A549 (cell line): ENCODE measurements at regions not wholly inside any gene's neighbourhood (a gene's known extent, or its start where the extent isn't known, plus 50 kb on each side); places are given as distances from the start of the nearest gene placed in this dataset.

Source experiments
- ATAC-seq, 2 experiments: fragments of 200-7000 bp in 1 of 2; fragments of >200 bp in 1 of 2; cut with Nextera tagmentation in 1 of 2; cut with Tn5 transposase in 1 of 2; 3 replicates each; pipeline versions ENCODE4 v1.8.0 to v1.9.1; 2018 to 2020; ENCODE audit warnings: mild to moderate bottlenecking in 1 of 2, moderate library complexity in 1 of 2
- CTCF ChIA-PET: fragments of 300-600 bp; sonication (Branson Sonifier 250); formaldehyde crosslinking; extraction: SDS; loops from one replicate; lab custom pipeline; 2021; ENCODE audit warnings: antibody characterized with exemption, inconsistent platforms; lab: Yijun Ruan, JAX
- POLR2A ChIA-PET: fragments of 350-600 bp; formaldehyde crosslinking; extraction: SDS; loops from one replicate; lab custom pipeline; 2021; ENCODE audit warnings: antibody characterized with exemption, inconsistent platforms; lab: Yijun Ruan, JAX
- DNase-seq, 2 experiments: peaks; one replicate each; pipeline versions ENCODE4 v3.0.0 to v3.0.0-alpha.2; 2011 to 2016; ENCODE audit warnings: low read depth in 1 of 2, low spot score in 1 of 2
- FAIRE-seq: peaks from 2 replicates; lab custom pipeline; 2011; peaks lifted over from hg19 to GRCh38; lab: Jason Lieb, UNC
- H3K27ac ChIP-seq, 2 experiments: fragments of >200 bp; sonication (Bioruptor Twin); formaldehyde crosslinking; 3 replicates each; pipeline ENCODE4 v1.5.1; 2016 to 2017
- H3K4me1 ChIP-seq: fragments of >200 bp; sonication (Bioruptor Twin); formaldehyde crosslinking; 3 replicates; pipeline ENCODE4 v1.6.1; 2016
- H3K4me2 ChIP-seq: fragments of >200 bp; sonication (Bioruptor Twin); formaldehyde crosslinking; 3 replicates; pipeline ENCODE4 v1.6.1; 2016
- H3K4me3 ChIP-seq: fragments of >200 bp; sonication (Bioruptor Twin); formaldehyde crosslinking; 3 replicates; pipeline ENCODE4 v1.5.1; 2016
- H3K9me3 ChIP-seq: fragments of >200 bp; sonication (Bioruptor Twin); formaldehyde crosslinking; 3 replicates; pipeline ENCODE4 v1.6.1; 2016
- BHLHE40 ChIP-seq: IDR thresholded peaks from 2 replicates; pipeline ENCODE4 v1.6.1; 2012; ENCODE audit warnings: low read depth, low read length, inconsistent platforms
- CBX2 ChIP-seq: fragments of 200-600 bp; sonication (generic); IDR thresholded peaks from 2 replicates; pipeline ENCODE4 v1.6.1; 2016; ENCODE audit warnings: low read depth, mild to moderate bottlenecking, borderline replicate concordance
- CBX8 ChIP-seq: fragments of 200-600 bp; sonication (generic); IDR thresholded peaks from 2 replicates; pipeline ENCODE4 v1.6.1; 2016
- CEBPB ChIP-seq, 2 experiments: fragments of >200 bp in 1 of 2; sonication (Bioruptor Twin) in 1 of 2; formaldehyde crosslinking in 1 of 2; IDR thresholded peaks; 2 replicates each; pipeline ENCODE4 v1.6.1; 2012 to 2016
- CHD2 ChIP-seq: fragments of 150-350 bp; IDR thresholded peaks from 2 replicates; pipeline ENCODE4 v1.6.1; 2014; ENCODE audit warnings: low read length; ENCODE audit not compliant: partially characterized antibody
- E2F6 ChIP-seq: IDR thresholded peaks from 2 replicates; pipeline ENCODE4 v1.6.1; 2012; ENCODE audit warnings: low read depth, borderline replicate concordance
- EHMT2 ChIP-seq: fragments of 200-600 bp; sonication (generic); IDR thresholded peaks from 2 replicates; pipeline ENCODE4 v1.6.1; 2016; ENCODE audit warnings: antibody characterized with exemption, low read depth, mild to moderate bottlenecking, moderate library complexity
- EP300 ChIP-seq, 2 experiments: fragments of >200 bp; sonication (Bioruptor Twin); formaldehyde crosslinking; IDR thresholded peaks; 2 replicates in 1 of 2; 3 replicates in 1 of 2; pipeline ENCODE4 v1.6.1; 2016 to 2017
- FOSL2 ChIP-seq, 2 experiments: fragments of 450-650 bp in 1 of 2; fragments of >200 bp in 1 of 2; sonication (Bioruptor Twin) in 1 of 2; formaldehyde crosslinking; IDR thresholded peaks; 2 replicates each; pipeline versions ENCODE4 v1.5.0 to v1.6.1; 2016 to 2020; ENCODE audit warnings: mild to moderate bottlenecking in 1 of 2, moderate library complexity in 1 of 2
- FOXS1 ChIP-seq: fragments of 250-450 bp; sonication (Bioruptor Pico); IDR thresholded peaks from 2 replicates; pipeline ENCODE4 v1.5.0; 2020; ENCODE audit warnings: mild to moderate bottlenecking, moderate library complexity
- HDAC2 ChIP-seq: fragments of 200-600 bp; sonication (generic); IDR thresholded peaks from 2 replicates; pipeline ENCODE4 v1.6.1; 2016
- HEYL ChIP-seq: fragments of 250-450 bp; sonication (Bioruptor Pico); IDR thresholded peaks from 2 replicates; pipeline ENCODE4 v1.8.0; 2021; ENCODE audit warnings: mild to moderate bottlenecking, moderate library complexity
- HOXA7 ChIP-seq: fragments of 250-450 bp; sonication (Bioruptor Pico); IDR thresholded peaks from 2 replicates; pipeline ENCODE4 v1.5.0; 2020; ENCODE audit warnings: mild to moderate bottlenecking, moderate library complexity
- KDM5A ChIP-seq: fragments of 200-600 bp; sonication (generic); IDR thresholded peaks from 2 replicates; pipeline ENCODE4 v1.6.1; 2016; ENCODE audit warnings: antibody characterized with exemption, mild to moderate bottlenecking
- MAX ChIP-seq: IDR thresholded peaks from 2 replicates; pipeline ENCODE4 v1.6.1; 2012
- MAZ ChIP-seq: fragments of 150-350 bp; IDR thresholded peaks from 2 replicates; pipeline ENCODE4 v1.6.1; 2014; ENCODE audit warnings: antibody characterized with exemption, low read depth, low read length, borderline replicate concordance
- MYC ChIP-seq: IDR thresholded peaks from 2 replicates; pipeline ENCODE4 v1.6.1; 2012; ENCODE audit warnings: mild to moderate bottlenecking, inconsistent platforms, low read length, improper control_type of control experiment, borderline replicate concordance
- NR3C1 ChIP-seq: fragments of >200 bp; sonication (Bioruptor Twin); formaldehyde crosslinking; IDR thresholded peaks from 3 replicates; pipeline ENCODE4 v1.6.1; 2017
- PHF8 ChIP-seq: fragments of 200-600 bp; sonication (generic); IDR thresholded peaks from 2 replicates; pipeline ENCODE4 v1.6.1; 2016; ENCODE audit warnings: low read depth, mild to moderate bottlenecking, antibody characterized with exemption, moderate library complexity, borderline replicate concordance
- POLR2AphosphoS2 ChIP-seq: conservative IDR thresholded peaks from 2 replicates; pipeline ENCODE4 v1.6.1; 2012; ENCODE audit warnings: low read length, improper control_type of control experiment, inconsistent platforms
- RAD21 ChIP-seq, 2 experiments: fragments of >200 bp in 1 of 2; sonication (Bioruptor Twin) in 1 of 2; formaldehyde crosslinking in 1 of 2; IDR thresholded peaks in 1 of 2; conservative IDR thresholded peaks in 1 of 2; 2 replicates in 1 of 2; 3 replicates in 1 of 2; pipeline ENCODE4 v1.6.1; 2012 to 2018; ENCODE audit warnings: inconsistent platforms in 1 of 2
- RCOR1 ChIP-seq: fragments of 150-350 bp; IDR thresholded peaks from 2 replicates; pipeline ENCODE4 v1.6.1; 2014; ENCODE audit warnings: antibody characterized with exemption, low read length, low read depth
- RFX5 ChIP-seq: fragments of 450-650 bp; IDR thresholded peaks from 2 replicates; pipeline ENCODE4 v1.7.1; 2014; ENCODE audit warnings: antibody characterized with exemption, mild to moderate bottlenecking, moderate library complexity
- RNF2 ChIP-seq: fragments of 200-600 bp; sonication (generic); IDR thresholded peaks from 2 replicates; pipeline ENCODE4 v1.6.1; 2016; ENCODE audit warnings: low read depth, mild to moderate bottlenecking, antibody characterized with exemption, moderate library complexity, borderline replicate concordance
- SREBF2 ChIP-seq: fragments of 450-650 bp; IDR thresholded peaks from 2 replicates; pipeline ENCODE4 v1.6.1; 2014; ENCODE audit warnings: mild to moderate bottlenecking, moderate library complexity
- TFCP2L1 ChIP-seq: fragments of 250-450 bp; sonication (Bioruptor Pico); IDR thresholded peaks from 2 replicates; pipeline ENCODE4 v1.5.0; 2021; ENCODE audit warnings: mild to moderate bottlenecking
- TP53 ChIP-seq: fragments of 250-450 bp; sonication (Bioruptor Pico); IDR thresholded peaks from 2 replicates; pipeline ENCODE4 v1.5.0; 2021; ENCODE audit warnings: mild to moderate bottlenecking, moderate library complexity
- ZC3H11A ChIP-seq: fragments of 450-650 bp; IDR thresholded peaks from 2 replicates; pipeline ENCODE4 v1.6.1; 2014; ENCODE audit warnings: antibody characterized with exemption, mild to moderate bottlenecking
- ZNF302 ChIP-seq: fragments of 250-450 bp; sonication (Bioruptor Pico); IDR thresholded peaks from 2 replicates; pipeline ENCODE4 v1.9.0; 2021; ENCODE audit warnings: inconsistent platforms, mild to moderate bottlenecking, moderate library complexity
- WGBS: methylation state at CpG from one replicate; pipeline ENCODE4 v1.1.6; 2017; ENCODE audit errors: missing lambda C conversion rate; 5-methylcytosine and 5-hydroxymethylcytosine counted together
- TF ChIP-seq, protein P1 (sequence below): fragments of 250-450 bp; sonication (Bioruptor Pico); IDR thresholded peaks from 2 replicates; pipeline ENCODE4 v1.5.0; 2021; ENCODE audit warnings: mild to moderate bottlenecking, moderate library complexity, borderline replicate concordance
- TF ChIP-seq, protein P2 (sequence below): fragments of 250-450 bp; sonication (Bioruptor Pico); IDR thresholded peaks from 2 replicates; pipeline ENCODE4 v1.5.0; 2020; ENCODE audit warnings: low read depth, mild to moderate bottlenecking, moderate library complexity
- TF ChIP-seq, protein P3 (sequence below): fragments of >200 bp; sonication (Bioruptor Twin); formaldehyde crosslinking; IDR thresholded peaks from 2 replicates; pipeline ENCODE4 v1.6.1; 2016

- no peak for FAIRE-seq
- ATAC-seq = no peak
- no peak for DNase-seq
- no peaks in the 10 kb centered on the region for H3K9me3 ChIP-seq
- no peak for TF ChIP-seq TFCP2L1
- TF ChIP-seq MYC = no peak
- TF ChIP-seq SREBF2 = no peak
- TF ChIP-seq ZNF302 (CRISPR knock-in tag) = no peak
- no peak for TF ChIP-seq BHLHE40
- TF ChIP-seq MAX = no peak
- TF ChIP-seq FOXS1 (CRISPR knock-in tag) = no peak
- no peak for TF ChIP-seq E2F6
- TF ChIP-seq RFX5 = no peak
- TF ChIP-seq HEYL (CRISPR knock-in tag) = no peak
- TF ChIP-seq, protein P1, sequence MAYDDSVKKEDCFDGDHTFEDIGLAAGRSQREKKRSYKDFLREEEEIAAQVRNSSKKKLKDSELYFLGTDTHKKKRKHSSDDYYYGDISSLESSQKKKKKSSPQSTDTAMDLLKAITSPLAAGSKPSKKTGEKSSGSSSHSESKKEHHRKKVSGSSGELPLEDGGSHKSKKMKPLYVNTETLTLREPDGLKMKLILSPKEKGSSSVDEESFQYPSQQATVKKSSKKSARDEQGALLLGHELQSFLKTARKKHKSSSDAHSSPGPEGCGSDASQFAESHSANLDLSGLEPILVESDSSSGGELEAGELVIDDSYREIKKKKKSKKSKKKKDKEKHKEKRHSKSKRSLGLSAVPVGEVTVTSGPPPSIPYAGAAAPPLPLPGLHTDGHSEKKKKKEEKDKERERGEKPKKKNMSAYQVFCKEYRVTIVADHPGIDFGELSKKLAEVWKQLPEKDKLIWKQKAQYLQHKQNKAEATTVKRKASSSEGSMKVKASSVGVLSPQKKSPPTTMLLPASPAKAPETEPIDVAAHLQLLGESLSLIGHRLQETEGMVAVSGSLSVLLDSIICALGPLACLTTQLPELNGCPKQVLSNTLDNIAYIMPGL (CRISPR knock-in tag) = no peak
- TF ChIP-seq RCOR1 = no peak
- TF ChIP-seq TP53 = no peak
- TF ChIP-seq RNF2 = no peak
- no peak for TF ChIP-seq HDAC2
- no peak for TF ChIP-seq RAD21 (conservative IDR thresholded peaks at IDR 0.05 in 1 of 2, IDR thresholded peaks at IDR 0.05 in 1 of 2)
- no peak for TF ChIP-seq CBX2
- no peak for TF ChIP-seq ZC3H11A
- no peak for TF ChIP-seq EP300 (IDR thresholded peaks at IDR 0.05)
- no peak overlapping the region for H3K4me3 ChIP-seq
- no peak overlapping the region for H3K27ac ChIP-seq
- ChIA-PET CTCF (no interaction called here), POLR2A (no interaction called here)
- no peaks in the 10 kb centered on the region for H3K4me1 ChIP-seq
- no peak overlapping the region for H3K4me2 ChIP-seq
- 0% methylated on average over 1 of the region's 1 CpG for WGBS
These were observed 486.5 kb downstream of the GRXCR1 start for GRCh38 chr4:43379016-43379415.

DNA sequence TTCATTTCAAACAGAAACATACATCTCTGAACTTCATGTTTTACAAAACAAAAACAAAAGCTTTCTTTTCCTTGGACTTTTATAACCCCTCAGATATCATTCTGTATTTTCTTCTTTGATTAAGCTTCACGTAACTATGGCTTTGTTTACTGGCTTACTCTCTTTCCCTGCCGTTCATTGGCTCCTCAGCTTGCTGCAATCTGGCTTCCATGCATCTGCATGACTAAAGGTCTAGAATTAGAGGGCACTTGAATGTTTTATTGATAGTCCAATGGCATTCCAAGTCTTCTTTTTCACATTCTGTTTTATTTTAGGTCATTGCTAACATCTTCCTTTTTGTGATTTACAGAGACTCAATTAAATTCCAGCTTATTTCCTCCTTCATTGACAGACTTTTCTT lies 487.6 kb downstream of the GRXCR1 start:
- no peak overlapping the region for H3K4me3 ChIP-seq
- POLR2A ChIA-PET = no interaction called here
- 0% methylated on average over 2 of the region's 2 CpGs for WGBS
- H3K4me2 ChIP-seq = no peak overlapping the region
- FAIRE-seq = no peak
- no peaks in the 10 kb centered on the region for H3K4me1 ChIP-seq
- no peaks in the 10 kb centered on the region for H3K9me3 ChIP-seq
- TF ChIP-seq CBX8 (no peak), CHD2 (no peak), KDM5A (no peak), PHF8 (no peak), EHMT2 (no peak), NR3C1 (no peak), CEBPB (IDR thresholded peaks at IDR 0.05) (no peak), FOSL2 (IDR thresholded peaks at IDR 0.05) (no peak), FOSL2 (CRISPR knock-in tag; IDR thresholded peaks at IDR 0.05) (no peak), E2F6 (no peak), POLR2AphosphoS2 (no peak), HOXA7 (CRISPR knock-in tag) (no peak), MAZ (no peak)
- TF ChIP-seq, protein P1 (CRISPR knock-in tag) = no peak
- TF ChIP-seq, protein P2, sequence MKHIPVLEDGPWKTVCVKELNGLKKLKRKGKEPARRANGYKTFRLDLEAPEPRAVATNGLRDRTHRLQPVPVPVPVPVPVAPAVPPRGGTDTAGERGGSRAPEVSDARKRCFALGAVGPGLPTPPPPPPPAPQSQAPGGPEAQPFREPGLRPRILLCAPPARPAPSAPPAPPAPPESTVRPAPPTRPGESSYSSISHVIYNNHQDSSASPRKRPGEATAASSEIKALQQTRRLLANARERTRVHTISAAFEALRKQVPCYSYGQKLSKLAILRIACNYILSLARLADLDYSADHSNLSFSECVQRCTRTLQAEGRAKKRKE (CRISPR knock-in tag) = no peak
- TF ChIP-seq, protein P3, sequence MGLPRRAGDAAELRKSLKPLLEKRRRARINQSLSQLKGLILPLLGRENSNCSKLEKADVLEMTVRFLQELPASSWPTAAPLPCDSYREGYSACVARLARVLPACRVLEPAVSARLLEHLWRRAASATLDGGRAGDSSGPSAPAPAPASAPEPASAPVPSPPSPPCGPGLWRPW = no peak
- TF ChIP-seq, all 56 proteins: peak for 0
- no peak overlapping the region for H3K27ac ChIP-seq
- DNase-seq (no peak), ATAC-seq (no peak)
- CTCF ChIA-PET = no interaction called here
